HUDEP-2 (cell line): ENCODE measurements at regions not wholly inside any gene's neighbourhood (a gene's known extent, or its start where the extent isn't known, plus 50 kb on each side); places are given as distances from the start of the nearest gene placed in this dataset.

Experiments
- DNase-seq, 76 experiments: peaks; one replicate each; lab custom pipeline; 2025; ENCODE audit not compliant: unreplicated experiment in 76 of 76; lab: John Stamatoyannopoulos, UW

DNA sequence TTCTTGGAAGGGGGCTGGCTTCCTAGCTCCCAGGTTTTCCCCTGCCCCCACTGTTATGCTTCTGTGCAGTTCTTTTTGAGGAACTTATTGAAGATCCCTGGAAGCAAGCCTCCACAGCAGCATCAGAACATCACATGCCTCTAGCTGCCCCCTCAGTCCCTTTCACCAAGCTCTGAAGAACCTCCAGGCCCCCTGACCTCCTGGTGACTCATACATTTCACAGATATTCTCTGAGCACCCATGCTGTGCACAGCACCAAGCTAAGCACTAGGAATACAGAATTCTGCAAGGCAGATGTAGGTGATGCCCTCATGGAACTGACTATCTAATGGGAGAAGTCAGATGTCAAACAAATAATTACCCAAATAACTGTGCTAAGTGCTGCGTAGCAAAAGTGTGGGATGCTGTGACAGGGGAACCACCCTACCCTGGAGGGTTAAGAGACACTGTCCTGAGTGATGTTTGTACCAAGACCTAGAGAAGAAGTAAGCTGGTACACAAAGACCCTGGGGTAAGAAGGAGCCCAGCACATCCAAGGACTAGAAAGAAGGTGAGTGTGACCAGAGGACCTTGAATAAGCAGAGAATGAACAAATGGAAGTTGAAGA, 213.7 kb upstream of the NR4A3 start:
- DNase-seq = no peak

DNA sequence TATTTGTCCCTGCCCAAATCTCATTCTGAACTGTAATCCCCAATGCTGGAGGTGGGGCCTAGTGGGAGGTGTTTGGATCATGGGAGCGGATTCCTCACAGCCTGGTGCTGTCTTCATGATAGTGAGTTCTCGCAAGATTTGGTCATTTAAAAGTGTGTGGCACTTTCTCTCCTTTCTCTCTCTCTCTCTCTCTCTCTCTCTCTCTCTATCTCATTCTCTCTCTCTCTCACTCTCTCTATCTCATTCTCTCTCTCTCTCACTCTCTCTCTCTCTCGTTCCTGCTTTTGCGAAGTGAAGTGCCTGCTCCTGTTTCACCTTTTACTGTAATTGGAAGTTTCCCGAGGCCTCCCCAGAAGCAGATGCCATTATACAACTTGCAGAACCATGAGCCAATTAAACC, 207.3 kb upstream of the NR4A3 start:
- no peak for DNase-seq

DNA sequence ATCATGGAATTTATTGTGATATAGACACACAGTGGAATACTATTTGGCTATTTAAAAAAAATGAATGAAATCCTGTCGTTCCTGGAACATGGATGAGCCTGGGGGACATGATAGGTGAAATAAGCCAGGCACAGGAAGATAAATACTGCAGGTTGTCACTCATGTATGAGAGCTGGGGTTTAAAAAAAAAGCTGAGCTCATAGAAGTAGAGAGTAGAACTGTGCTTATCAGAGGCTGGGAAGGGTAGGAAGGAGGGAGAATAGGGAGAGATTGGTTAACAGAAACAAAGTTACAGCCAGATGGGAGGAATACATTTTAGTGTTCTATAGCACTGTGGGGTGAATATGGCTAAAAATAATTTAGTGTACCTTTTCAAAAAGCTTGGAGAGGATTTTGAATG, 200.6 kb upstream of the NR4A3 start:
- DNase-seq = no peak

DNA sequence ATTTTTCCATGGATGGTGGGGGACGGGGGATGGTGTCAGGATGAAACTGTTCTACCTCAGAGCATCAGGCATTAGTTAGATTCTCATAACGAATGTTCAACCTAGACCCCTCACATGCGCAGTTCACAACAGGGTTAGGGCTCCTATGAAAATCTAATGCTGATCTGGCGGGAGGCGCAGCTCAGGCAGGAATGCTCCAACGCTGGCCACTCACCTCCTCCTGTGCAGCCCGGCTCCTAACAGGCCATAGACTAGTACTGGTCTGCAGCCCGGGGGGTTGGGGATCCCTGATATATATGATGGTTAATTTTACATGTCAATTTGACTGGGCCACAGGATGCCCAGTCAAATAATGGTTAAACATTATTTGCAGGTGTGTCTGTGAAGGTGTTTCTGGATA, 199.0 kb upstream of the NR4A3 start:
- no peak for DNase-seq

DNA sequence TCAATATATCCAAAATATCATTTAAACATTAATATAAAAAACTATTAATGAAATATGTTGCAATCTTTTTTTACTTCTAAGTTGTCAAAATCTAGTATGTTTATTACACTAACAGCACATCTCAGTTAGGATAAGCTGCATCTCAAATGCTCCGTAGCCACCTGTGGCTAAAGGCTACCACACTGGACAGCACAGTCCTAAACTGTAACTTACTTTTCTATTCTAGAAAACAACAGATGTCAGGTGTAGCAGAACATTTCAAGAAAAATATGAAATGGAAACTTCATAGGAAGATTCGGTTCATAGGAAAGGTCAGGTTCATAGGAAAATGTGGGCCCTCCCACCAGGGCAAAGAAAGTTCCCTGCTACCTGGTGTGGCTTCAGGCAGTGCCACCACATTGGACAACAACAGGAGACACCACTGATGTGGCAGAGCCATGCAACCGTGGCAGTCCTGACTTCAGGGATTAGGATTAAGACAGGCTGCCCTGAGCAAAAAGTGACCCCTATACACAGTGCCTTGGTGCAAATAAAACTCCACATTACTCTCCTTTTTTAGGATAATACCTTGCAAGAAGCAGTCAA, 197.8 kb upstream of the NR4A3 start:
- DNase-seq = no peak

DNA sequence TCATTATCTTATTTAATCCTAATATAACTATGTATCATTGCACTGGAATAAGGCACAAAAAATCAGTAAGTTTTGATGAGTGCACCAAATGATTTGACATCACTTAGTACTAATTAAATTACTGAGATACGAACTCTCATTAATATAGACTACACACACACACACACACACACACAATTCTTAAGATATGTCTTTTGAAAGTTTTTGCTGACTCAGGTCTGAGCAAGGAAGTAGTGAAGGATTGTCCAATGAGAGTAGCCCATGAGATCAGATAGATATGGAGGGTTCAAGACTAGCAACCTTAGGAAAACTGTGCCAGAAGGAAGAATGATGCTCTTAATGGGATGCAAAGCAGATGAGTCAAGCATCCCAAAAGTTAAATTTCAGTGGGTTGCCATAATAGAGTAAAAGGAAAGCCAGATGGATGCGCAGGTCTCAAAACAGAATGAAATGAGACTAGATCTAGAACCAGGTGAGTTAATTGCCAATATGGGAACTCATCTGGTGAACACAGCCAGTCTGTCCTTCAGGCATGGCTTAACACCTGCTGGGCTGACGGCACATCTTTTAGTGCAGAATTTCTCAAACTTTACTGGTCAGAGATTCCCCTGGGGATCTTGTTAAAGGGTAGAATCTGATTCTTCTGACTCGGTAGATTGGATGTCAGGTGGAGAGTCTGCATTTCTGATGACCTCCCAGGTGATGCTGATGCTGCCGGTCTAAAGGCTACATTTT, 197.0 kb upstream of the NR4A3 start:
- no peak for DNase-seq

DNA sequence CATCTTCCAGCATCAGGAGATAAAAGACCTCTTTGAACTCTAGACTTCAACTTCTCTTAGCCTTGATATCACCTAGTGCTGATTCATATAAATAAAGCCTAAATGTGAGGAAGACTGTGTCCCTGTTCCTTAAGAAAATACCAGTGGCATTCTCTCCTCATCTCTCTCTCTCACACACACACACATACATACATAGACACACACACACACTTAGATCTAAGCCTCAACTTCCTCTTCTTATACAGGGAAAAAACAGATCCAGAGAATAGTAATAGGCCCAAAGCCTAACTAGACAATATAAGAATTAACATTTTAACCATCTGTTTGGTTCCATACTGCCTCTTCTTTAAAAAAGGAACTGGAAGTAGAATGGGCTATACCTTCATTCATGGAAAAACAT, 195.3 kb upstream of the NR4A3 start:
- no peak for DNase-seq

DNA sequence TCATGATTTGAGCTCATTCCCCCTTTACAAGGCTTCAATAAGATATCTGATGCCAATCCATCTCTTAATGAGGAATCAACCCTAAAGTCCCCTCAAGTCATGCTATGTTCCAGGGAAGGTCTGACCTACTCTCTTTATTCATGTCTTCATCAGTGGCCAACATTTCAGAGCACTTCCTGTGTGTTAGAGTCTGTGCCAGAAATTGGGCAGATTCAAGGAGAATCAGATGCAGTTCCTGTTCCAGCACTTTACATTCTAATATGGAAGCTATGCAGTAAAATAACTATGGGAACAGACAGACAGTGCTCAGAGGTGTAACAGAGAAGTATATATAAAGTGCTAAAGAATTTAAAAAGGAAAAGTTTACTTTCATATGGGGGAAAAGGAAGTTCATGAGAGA, 193.4 kb upstream of the NR4A3 start:
- DNase-seq = no peak

DNA sequence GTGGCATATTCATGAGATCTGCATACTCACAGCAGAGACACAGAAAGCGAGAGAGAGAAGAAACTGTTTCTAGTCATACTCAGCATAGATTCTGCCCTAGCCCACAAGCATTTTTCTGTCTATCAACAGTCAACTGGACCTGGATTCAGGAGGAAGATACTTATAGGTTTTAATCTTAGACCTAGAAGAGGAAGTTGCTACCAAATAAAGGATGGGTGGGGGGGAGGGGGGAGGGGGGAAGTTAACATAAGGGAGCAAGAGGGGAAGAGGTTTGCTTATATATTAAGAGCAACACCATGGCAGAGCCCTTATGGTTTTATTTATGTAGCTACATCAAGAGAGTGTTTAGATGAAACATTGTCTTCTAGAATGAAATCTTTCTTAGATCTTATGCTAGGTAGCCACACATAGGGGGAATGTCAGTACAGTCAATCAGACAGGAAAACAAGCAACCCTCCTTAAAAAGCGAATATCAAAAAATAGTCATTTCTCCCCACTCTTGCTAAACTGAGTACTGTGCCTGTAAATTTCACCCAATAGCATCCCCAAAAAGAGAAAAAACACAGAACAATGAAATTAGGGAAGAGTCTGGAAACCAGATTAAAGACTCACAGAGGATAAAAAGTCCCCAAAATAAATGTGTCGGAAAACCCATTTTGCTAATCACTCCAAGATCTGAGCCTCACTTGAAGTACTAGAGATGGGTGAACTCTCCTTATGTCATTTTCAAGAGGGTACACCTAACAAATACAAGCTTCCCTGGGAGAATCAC, 192.7 kb upstream of the NR4A3 start:
- DNase-seq = no peak

GRCh38 chr9:99632349-99633038, 189.2 kb upstream of the NR4A3 start:
- DNase-seq = no peak

DNA sequence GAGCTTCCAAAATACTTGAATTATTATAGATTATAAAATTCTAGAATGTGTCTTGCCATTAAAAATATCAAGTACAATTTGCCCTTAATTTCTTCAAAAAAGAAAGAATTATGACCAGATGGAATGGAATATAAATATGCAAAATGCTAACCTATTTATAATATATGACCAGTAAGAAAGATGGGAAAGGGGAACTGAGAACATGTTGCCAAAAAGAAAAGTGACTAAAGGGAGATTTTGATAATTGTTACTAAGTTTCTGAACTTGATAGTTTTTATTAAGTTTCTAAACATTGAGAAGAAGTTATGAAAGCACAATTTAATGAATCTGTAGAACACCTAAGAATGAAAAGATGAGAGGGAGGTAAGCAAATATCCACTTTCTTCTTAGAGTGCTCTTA, 188.4 kb upstream of the NR4A3 start:
- DNase-seq = no peak

DNA sequence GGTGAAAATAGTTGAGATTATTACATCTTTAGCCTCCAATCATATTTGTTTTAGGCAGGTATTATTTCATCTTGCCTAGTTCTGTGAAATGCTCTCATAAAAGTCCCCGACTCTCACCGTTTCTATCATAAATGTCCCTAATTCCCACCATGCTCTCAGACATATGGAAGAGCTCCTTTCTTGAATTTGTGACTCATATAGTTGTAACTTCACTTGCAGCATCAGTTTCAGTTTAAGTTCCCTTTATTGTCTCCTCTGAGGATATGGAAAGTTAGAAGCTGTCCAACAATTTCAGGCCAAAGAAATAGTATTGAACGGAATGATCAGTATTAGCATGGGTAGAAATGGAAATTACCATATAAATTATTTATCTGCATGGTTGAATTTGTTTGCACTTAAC, 187.5 kb upstream of the NR4A3 start:
- no peak for DNase-seq

GRCh38 chr9:99635032-99635431, 186.7 kb upstream of the NR4A3 start:
- no peak for DNase-seq

DNA sequence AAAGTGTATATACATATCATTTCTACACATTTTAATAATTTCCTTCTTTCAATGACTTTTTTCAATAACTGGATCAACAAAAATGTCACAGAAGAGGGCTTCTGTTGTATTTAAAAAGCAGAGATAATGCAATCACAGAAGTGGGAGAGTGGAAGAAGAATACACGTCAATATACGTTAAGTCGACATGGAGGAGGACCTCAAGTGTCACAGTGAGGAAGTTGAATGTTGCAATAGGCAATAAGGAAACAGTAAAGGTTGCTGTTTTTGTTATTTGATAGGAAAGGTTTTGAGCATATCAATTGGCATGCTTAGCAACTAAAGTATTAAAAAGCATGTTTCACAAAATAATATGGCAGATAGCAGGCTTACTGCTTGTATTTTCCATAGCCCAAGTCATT, 184.0 kb upstream of the NR4A3 start:
- DNase-seq = no peak

DNA sequence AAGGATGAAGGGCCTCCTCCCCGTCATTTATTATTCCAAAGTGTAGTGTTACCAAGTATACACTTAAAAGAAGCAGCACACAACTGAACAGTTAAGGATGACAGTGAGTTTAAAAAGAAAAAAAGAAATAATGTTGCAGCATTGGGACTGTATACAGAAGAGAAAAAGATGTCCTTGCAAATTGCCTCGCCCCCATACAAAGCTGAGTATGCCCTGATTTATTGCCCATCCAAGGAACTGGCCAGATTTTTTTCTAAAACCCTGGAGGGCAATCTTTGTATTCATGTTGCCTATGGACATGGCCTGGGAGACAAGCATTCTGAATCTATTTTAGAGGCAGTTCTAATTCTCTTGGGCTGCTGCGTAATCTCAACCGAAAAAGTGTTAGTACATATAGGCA, 182.7 kb upstream of the NR4A3 start:
- no peak for DNase-seq

DNA sequence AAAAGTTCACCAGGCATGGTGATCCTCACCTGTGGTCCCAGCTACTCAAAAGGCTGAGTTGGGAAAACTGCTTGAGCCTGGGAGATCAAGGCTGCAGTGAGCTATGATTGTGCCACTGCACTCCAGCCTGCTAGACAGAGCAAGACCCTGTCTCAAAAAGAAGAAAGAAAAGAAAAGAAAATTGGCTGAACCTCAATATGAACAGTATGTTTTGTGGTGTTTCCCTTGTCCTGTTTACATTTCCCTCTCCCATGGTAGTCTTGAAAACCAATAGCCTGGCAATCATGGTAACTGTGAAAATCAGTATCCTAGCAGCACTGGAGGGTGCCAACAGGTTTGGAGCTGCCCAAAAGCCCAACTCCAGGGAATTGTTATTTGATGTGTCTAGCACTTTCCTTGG, 174.1 kb upstream of the NR4A3 start:
- DNase-seq = no peak

GRCh38 chr9:99650187-99650874, 171.4 kb upstream of the NR4A3 start:
- no peak for DNase-seq

- no peak for DNase-seq
Observed at GRCh38 chr9:99660191-99660636, 161.5 kb upstream of the NR4A3 start.

- no peak for DNase-seq
Observed at GRCh38 chr9:99663297-99663696, 158.4 kb upstream of the NR4A3 start.

GRCh38 chr9:99663856-99664255, 157.8 kb upstream of the NR4A3 start:
- DNase-seq = no peak
